HCT116 (cell line): ENCODE measurements at regions not wholly inside any gene's neighbourhood (a gene's known extent, or its start where the extent isn't known, plus 50 kb on each side); places are given as distances from the start of the nearest gene placed in this dataset.

Experiments
- CTCF ChIP-seq, 3 experiments: fragments of 200-600 bp in 1 of 3; sonication (generic) in 1 of 3; IDR thresholded peaks in 2 of 3; conservative IDR thresholded peaks in 1 of 3; 2 replicates each; pipeline ENCODE4 v1.5.1; 2012 to 2017; ENCODE audit warnings: low read depth in 2 of 3, low read length in 2 of 3, antibody characterized with exemption in 1 of 3, borderline replicate concordance in 1 of 3, control low read depth in 1 of 3, mild to moderate bottlenecking in 1 of 3, mixed read lengths in 1 of 3, mixed run types in 1 of 3, moderate library complexity in 1 of 3; ENCODE audit not compliant: insufficient read depth in 1 of 3
- EGR1 ChIP-seq: IDR thresholded peaks from 2 replicates; pipeline ENCODE4 v1.6.1; 2012; ENCODE audit warnings: low read depth
- POLR2A ChIP-seq: IDR thresholded peaks from 2 replicates; pipeline ENCODE4 v1.7.0; 2011; ENCODE audit warnings: borderline replicate concordance; ENCODE audit not compliant: insufficient read depth, insufficient read length; ENCODE audit errors: extremely low read depth
- POLR2AphosphoS5 ChIP-seq: IDR thresholded peaks from 2 replicates; pipeline ENCODE4 v1.6.1; 2011; ENCODE audit warnings: mild to moderate bottlenecking, low read depth, low read length, moderate library complexity
- ZNF274 ChIP-seq: fragments of 200-500 bp; sonication (Bioruptor generic); IDR thresholded peaks from 2 replicates; pipeline ENCODE4 v1.6.1; 2014; ENCODE audit warnings: mild to moderate bottlenecking, low read depth, low read length, inconsistent platforms

- TF ChIP-seq POLR2AphosphoS5 (no peak), CTCF (IDR thresholded peaks at IDR 0.05 in 2 of 3, conservative IDR thresholded peaks at IDR 0.05 in 1 of 3; ENCODE audit: borderline replicate concordance in 1 of 3, insufficient read depth in 1 of 3, low read depth in 2 of 3, low read length in 2 of 3) (no peak), EGR1 (no peak), ZNF274 (no peak), POLR2A (no peak)
Measured at GRCh38 chr7:110119883-110120581, 970.9 kb upstream of the LRRN3 start.
